CD4-positive, CD25-positive, alpha-beta regulatory T cell (primary cell): ENCODE measurements at regions not wholly inside any gene's neighbourhood (a gene's known extent, or its start where the extent isn't known, plus 50 kb on each side); places are given as distances from the start of the nearest gene placed in this dataset.

ENCODE experiments used
- ATAC-seq, 2 donors: fragments of 150-1000 bp; cut with Tn5 transposase; one replicate each; pipeline ENCODE4 v1.10.0; 2021; ENCODE audit warnings: low read depth in 2 of 2, moderate number of reproducible peaks in 2 of 2, moderate library complexity in 1 of 2
- DNase-seq, 3 donors: peaks; one replicate each; pipeline versions ENCODE4 v3.0.0 to v3.0.0-alpha.2; 2012 to 2022; ENCODE audit warnings: mixed read lengths in 1 of 3
- H3K27ac ChIP-seq: one replicate; pipeline ENCODE4 v1.7.0; 2013; ENCODE audit warnings: mild to moderate bottlenecking, low read length; ENCODE audit not compliant: insufficient read depth, poor library complexity, severe bottlenecking
- H3K27me3 ChIP-seq: one replicate; pipeline ENCODE4 v1.7.0; 2013; ENCODE audit warnings: low read length; ENCODE audit not compliant: control insufficient read depth, insufficient read depth
- H3K36me3 ChIP-seq: one replicate; pipeline ENCODE4 v1.7.0; 2013; ENCODE audit warnings: mild to moderate bottlenecking, low read length, moderate library complexity; ENCODE audit not compliant: control insufficient read depth, insufficient read depth
- H3K4me1 ChIP-seq: 2 replicates; pipeline ENCODE4 v1.7.0; 2013; ENCODE audit warnings: mild to moderate bottlenecking, low read length; ENCODE audit not compliant: insufficient read depth, control insufficient read depth, poor library complexity, severe bottlenecking
- H3K4me3 ChIP-seq: one replicate; pipeline ENCODE4 v1.7.0; 2013; ENCODE audit warnings: low read depth, mild to moderate bottlenecking, low read length, moderate library complexity
- H3K9me3 ChIP-seq, 2 experiments: 1 replicate in 1 of 2; 2 replicates in 1 of 2; pipeline ENCODE4 v1.7.0; 2013; ENCODE audit warnings: low read length in 2 of 2, mild to moderate bottlenecking in 1 of 2, moderate library complexity in 1 of 2; ENCODE audit not compliant: control insufficient read depth in 2 of 2
- H3K27ac Mint-ChIP-seq, 3 donors: one replicate each; pipeline ENCODE4 v1.8.0; 2020 to 2022; ENCODE audit warnings: mild to moderate bottlenecking in 3 of 3, mixed read lengths in 3 of 3, moderate library complexity in 2 of 3
- H3K27me3 Mint-ChIP-seq: one replicate; pipeline ENCODE4 v1.8.0; 2022; ENCODE audit warnings: mild to moderate bottlenecking, mixed read lengths
- H3K36me3 Mint-ChIP-seq: one replicate; pipeline ENCODE4 v1.8.0; 2020; ENCODE audit warnings: mixed read lengths
- H3K4me1 Mint-ChIP-seq, 4 donors: one replicate each; pipeline ENCODE4 v1.8.0; 2020 to 2022; ENCODE audit warnings: mixed read lengths in 4 of 4, mild to moderate bottlenecking in 1 of 4
- H3K4me3 Mint-ChIP-seq, 4 donors: one replicate each; pipeline ENCODE4 v1.8.0; 2020 to 2022; ENCODE audit warnings: mild to moderate bottlenecking in 4 of 4, mixed read lengths in 4 of 4, moderate library complexity in 3 of 4
- H3K9me3 Mint-ChIP-seq, 7 donors: one replicate each; pipeline ENCODE4 v1.8.0; 2020 to 2022; ENCODE audit warnings: mixed read lengths in 7 of 7, mild to moderate bottlenecking in 3 of 7, moderate library complexity in 2 of 7

- no peak overlapping the region for H3K27ac ChIP-seq
- H3K27me3 ChIP-seq, result peaks cover 5% of the 10 kb centered on the region
- DNase-seq (no peak), ATAC-seq (no peak)
- H3K4me1 ChIP-seq, result no peaks in the 10 kb centered on the region
- H3K36me3 Mint-ChIP-seq, result no peaks in the 10 kb centered on the region
- H3K9me3 Mint-ChIP-seq, result peaks cover 0 to 3% (median 0%) of the 10 kb centered on the region in 7 donors
- no peaks in the 10 kb centered on the region for H3K36me3 ChIP-seq
- H3K4me1 Mint-ChIP-seq, result no peaks in the 10 kb centered on the region
- H3K27me3 Mint-ChIP-seq, result peaks cover 12% of the 10 kb centered on the region
- no peak overlapping the region for H3K27ac Mint-ChIP-seq
- H3K4me3 ChIP-seq, result no peak overlapping the region
- H3K4me3 Mint-ChIP-seq, result no peak overlapping the region
- H3K9me3 ChIP-seq, result no peaks in the 10 kb centered on the region
Observed at GRCh38 chr12:76255692-76256091, 92.5 kb downstream of the BBS10 start.

DNA sequence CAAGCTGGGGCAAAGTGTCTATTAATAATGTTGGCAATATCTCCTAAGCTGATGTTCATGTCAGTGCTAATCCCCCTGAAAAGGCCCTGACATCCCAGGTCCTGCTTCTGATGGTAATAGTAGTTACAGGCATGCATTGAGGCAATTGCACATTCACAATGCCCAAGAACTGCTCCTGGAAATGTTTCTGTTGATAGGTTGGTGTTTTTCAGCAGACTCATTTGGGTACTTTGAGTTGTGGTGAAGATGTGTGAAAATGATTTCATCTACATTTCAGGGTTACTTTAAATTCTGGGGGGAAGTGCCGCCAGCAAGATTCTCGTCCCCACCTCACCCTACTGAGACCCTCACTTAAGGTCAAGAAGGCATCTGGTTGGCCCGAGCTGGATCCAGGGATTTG is 92.9 kb downstream of the BBS10 start:
- no peaks in the 10 kb centered on the region for H3K36me3 ChIP-seq
- Mint-ChIP-seq H3K36me3 (no peaks in the 10 kb centered on the region), H3K27ac (no peak overlapping the region), H3K9me3 (peaks cover 0 to 3% (median 0%) of the 10 kb centered on the region in 7 donors), H3K4me1 (no peaks in the 10 kb centered on the region), H3K4me3 (no peak overlapping the region), H3K27me3 (peaks cover 16% of the 10 kb centered on the region)
- no peak for ATAC-seq
- no peaks in the 10 kb centered on the region for H3K9me3 ChIP-seq
- H3K4me3 ChIP-seq, result no peak overlapping the region
- no peaks in the 10 kb centered on the region for H3K4me1 ChIP-seq
- peaks cover 5% of the 10 kb centered on the region for H3K27me3 ChIP-seq
- H3K27ac ChIP-seq, result no peak overlapping the region
- no peak for DNase-seq

GRCh38 chr12:76252031-76252430 is 96.2 kb downstream of the BBS10 start:
- Mint-ChIP-seq H3K27ac (no peak overlapping the region), H3K4me1 (no peaks in the 10 kb centered on the region), H3K36me3 (no peaks in the 10 kb centered on the region), H3K4me3 (no peak overlapping the region), H3K27me3 (peaks cover 27% of the 10 kb centered on the region), H3K9me3 (peaks cover 0 to 2% (median 0%) of the 10 kb centered on the region in 7 donors)
- Histone ChIP-seq H3K4me3 (no peak overlapping the region), H3K36me3 (no peaks in the 10 kb centered on the region), H3K9me3 (no peaks in the 10 kb centered on the region), H3K27me3 (peaks cover 2% of the 10 kb centered on the region), H3K4me1 (no peaks in the 10 kb centered on the region), H3K27ac (no peak overlapping the region)
- ATAC-seq (no peak), DNase-seq (no peak)

- ATAC-seq (no peak), DNase-seq (no peak)
- Histone ChIP-seq H3K4me3 (no peak overlapping the region), H3K9me3 (no peaks in the 10 kb centered on the region), H3K27me3 (peaks cover 2% of the 10 kb centered on the region), H3K27ac (no peak overlapping the region), H3K4me1 (no peaks in the 10 kb centered on the region), H3K36me3 (no peaks in the 10 kb centered on the region)
- no peak overlapping the region for H3K4me3 Mint-ChIP-seq
- peaks cover 34% of the 10 kb centered on the region for H3K27me3 Mint-ChIP-seq
- peaks cover 0 to 2% (median 0%) of the 10 kb centered on the region in 7 donors for H3K9me3 Mint-ChIP-seq
- H3K36me3 Mint-ChIP-seq, result no peaks in the 10 kb centered on the region
- no peaks in the 10 kb centered on the region for H3K4me1 Mint-ChIP-seq
- H3K27ac Mint-ChIP-seq, result no peak overlapping the region
Observed at GRCh38 chr12:76250256-76250655, 98.0 kb downstream of the BBS10 start.

- Histone ChIP-seq H3K4me3 (no peak overlapping the region), H3K27me3 (no peaks in the 10 kb centered on the region), H3K36me3 (no peaks in the 10 kb centered on the region), H3K4me1 (no peaks in the 10 kb centered on the region), H3K27ac (no peak overlapping the region), H3K9me3 (no peaks in the 10 kb centered on the region)
- no peak for DNase-seq
- no peaks in the 10 kb centered on the region for H3K36me3 Mint-ChIP-seq
- H3K27ac Mint-ChIP-seq, result no peak overlapping the region
- no peak overlapping the region for H3K4me3 Mint-ChIP-seq
- H3K4me1 Mint-ChIP-seq, result no peaks in the 10 kb centered on the region
- H3K27me3 Mint-ChIP-seq, result peaks cover 35% of the 10 kb centered on the region
- peaks cover 0 to 2% (median 0%) of the 10 kb centered on the region in 7 donors for H3K9me3 Mint-ChIP-seq
- no peak for ATAC-seq
Observed at GRCh38 chr12:76249501-76249900, 98.7 kb downstream of the BBS10 start.

DNA sequence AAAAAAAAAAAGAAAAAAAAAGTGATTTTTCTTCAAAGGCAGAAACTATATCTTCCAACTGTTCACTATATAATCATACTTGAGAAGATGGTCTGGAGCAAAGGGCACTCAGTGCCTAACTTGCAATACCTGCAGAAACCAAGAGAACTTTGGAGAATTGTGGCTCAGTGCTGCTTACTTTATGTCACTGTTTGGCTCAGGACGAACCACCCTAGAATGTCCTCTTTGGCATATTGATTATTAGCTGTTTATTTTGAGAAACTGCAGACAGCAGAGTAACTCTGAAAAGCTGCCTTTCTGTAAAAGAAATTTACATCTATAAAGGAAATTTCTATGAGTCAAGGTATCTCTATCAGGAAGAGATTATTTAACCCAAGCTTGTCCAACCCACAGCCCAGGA is 100.2 kb downstream of the BBS10 start:
- Histone ChIP-seq H3K4me3 (no peak overlapping the region), H3K36me3 (no peaks in the 10 kb centered on the region), H3K27me3 (peaks cover under 1% of the 10 kb centered on the region), H3K9me3 (no peaks in the 10 kb centered on the region), H3K27ac (no peak overlapping the region), H3K4me1 (no peaks in the 10 kb centered on the region)
- Mint-ChIP-seq H3K27ac (no peak overlapping the region), H3K9me3 (peaks cover 0 to 2% (median 0%) of the 10 kb centered on the region in 7 donors), H3K4me3 (no peak overlapping the region), H3K4me1 (no peaks in the 10 kb centered on the region), H3K27me3 (peaks cover 33% of the 10 kb centered on the region), H3K36me3 (no peaks in the 10 kb centered on the region)
- ATAC-seq, result no peak
- no peak for DNase-seq

GRCh38 chr12:76247026-76247646 is 101.1 kb downstream of the BBS10 start:
- no peaks in the 10 kb centered on the region for H3K4me1 ChIP-seq
- no peak for ATAC-seq
- no peaks in the 10 kb centered on the region for H3K9me3 ChIP-seq
- Mint-ChIP-seq H3K27ac (no peak overlapping the region), H3K27me3 (peaks cover 30% of the 10 kb centered on the region), H3K4me3 (no peak overlapping the region), H3K9me3 (peaks cover 0 to 1% (median 0%) of the 10 kb centered on the region in 7 donors), H3K36me3 (no peaks in the 10 kb centered on the region), H3K4me1 (no peaks in the 10 kb centered on the region)
- no peak for DNase-seq
- no peaks in the 10 kb centered on the region for H3K36me3 ChIP-seq
- no peak overlapping the region for H3K27ac ChIP-seq
- peaks cover 2% of the 10 kb centered on the region for H3K27me3 ChIP-seq
- no peak overlapping the region for H3K4me3 ChIP-seq

DNA sequence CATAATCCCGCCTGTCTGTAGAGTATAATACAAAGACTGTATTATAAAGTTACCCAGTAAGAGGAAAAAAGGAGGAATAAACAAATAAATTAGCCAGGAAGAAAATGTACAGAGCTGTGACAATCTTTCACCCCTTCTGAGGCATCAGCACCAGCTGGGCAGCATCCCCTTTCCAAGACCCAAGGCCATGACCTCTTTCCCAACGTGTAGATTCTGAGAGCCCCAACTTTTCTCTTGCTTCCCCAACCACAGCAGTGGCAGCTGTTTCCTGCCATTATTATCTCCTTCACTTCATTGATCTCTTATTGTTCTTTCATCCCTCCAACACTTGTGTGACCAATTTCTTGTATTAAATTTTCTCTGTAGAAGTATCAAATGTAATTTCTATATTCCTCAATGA is 101.6 kb downstream of the BBS10 start:
- no peak overlapping the region for H3K27ac ChIP-seq
- no peaks in the 10 kb centered on the region for H3K4me1 ChIP-seq
- H3K27ac Mint-ChIP-seq, result no peak overlapping the region
- DNase-seq, result no peak
- no peaks in the 10 kb centered on the region for H3K36me3 ChIP-seq
- no peak overlapping the region for H3K4me3 ChIP-seq
- H3K36me3 Mint-ChIP-seq, result no peaks in the 10 kb centered on the region
- H3K4me3 Mint-ChIP-seq, result no peak overlapping the region
- peaks cover 30% of the 10 kb centered on the region for H3K27me3 Mint-ChIP-seq
- ATAC-seq, result no peak
- H3K9me3 Mint-ChIP-seq, result peaks cover 0 to 1% (median 0%) of the 10 kb centered on the region in 7 donors
- peaks cover 2% of the 10 kb centered on the region for H3K27me3 ChIP-seq
- H3K4me1 Mint-ChIP-seq, result no peaks in the 10 kb centered on the region
- no peaks in the 10 kb centered on the region for H3K9me3 ChIP-seq
